ENCODE measurements at regions not wholly inside any gene's neighbourhood (a gene's known extent, or its start where the extent isn't known, plus 50 kb on each side); places are given as distances from the start of the nearest gene placed in this dataset.
"Not testable (repeated sequence)": the region's sequence is repeated elsewhere in the genome, so short reads cannot be mapped to it uniquely, and the experiment has no call there.

- no peak overlapping the region for H3K4me3 ChIP-seq (ENCODE audit: low read depth, low read length)
- TF ChIP-seq, protein P1, sequence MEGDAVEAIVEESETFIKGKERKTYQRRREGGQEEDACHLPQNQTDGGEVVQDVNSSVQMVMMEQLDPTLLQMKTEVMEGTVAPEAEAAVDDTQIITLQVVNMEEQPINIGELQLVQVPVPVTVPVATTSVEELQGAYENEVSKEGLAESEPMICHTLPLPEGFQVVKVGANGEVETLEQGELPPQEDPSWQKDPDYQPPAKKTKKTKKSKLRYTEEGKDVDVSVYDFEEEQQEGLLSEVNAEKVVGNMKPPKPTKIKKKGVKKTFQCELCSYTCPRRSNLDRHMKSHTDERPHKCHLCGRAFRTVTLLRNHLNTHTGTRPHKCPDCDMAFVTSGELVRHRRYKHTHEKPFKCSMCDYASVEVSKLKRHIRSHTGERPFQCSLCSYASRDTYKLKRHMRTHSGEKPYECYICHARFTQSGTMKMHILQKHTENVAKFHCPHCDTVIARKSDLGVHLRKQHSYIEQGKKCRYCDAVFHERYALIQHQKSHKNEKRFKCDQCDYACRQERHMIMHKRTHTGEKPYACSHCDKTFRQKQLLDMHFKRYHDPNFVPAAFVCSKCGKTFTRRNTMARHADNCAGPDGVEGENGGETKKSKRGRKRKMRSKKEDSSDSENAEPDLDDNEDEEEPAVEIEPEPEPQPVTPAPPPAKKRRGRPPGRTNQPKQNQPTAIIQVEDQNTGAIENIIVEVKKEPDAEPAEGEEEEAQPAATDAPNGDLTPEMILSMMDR (IDR thresholded peaks at IDR 0.05; ENCODE audit: borderline replicate concordance, insufficient read depth, low read depth, low read length): no peak
Measured at GRCh38 chr4:14348506-14348905, 653.8 kb upstream of the CPEB2 start.

DNA sequence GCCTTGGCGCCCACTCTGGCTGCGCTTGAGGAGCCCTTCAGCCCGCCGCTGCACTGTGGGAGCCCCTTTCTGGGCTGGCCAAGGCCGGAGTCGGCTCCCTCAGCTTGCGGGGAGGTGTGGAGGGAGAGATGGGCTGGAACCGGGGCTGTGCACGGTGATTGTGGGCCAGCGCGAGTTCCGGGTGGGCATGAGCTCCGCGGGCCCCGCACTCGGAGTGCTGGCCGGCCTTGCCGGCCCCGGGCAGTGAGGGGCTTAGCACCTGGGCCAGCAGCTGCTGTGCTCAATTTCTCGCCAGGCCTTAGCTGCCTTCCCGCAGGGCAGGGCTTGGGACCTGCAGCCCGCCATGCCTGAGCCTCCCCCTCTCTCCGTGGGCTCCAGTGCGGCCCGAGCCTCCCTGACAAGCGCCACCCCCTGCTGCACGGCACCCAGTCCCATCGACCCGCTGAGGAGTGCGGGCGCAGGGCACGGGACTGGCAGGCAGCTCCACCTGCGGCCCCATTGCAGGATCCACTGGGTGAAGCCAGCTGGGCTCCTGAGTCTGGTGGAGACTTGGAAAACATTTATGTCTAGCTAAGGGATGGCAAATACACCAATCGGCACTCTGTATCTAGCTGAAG, 643.6 kb upstream of the CPEB2 start:
- H3K4me3 ChIP-seq (ENCODE audit: low read depth, low read length): not testable (repeated sequence)

DNA sequence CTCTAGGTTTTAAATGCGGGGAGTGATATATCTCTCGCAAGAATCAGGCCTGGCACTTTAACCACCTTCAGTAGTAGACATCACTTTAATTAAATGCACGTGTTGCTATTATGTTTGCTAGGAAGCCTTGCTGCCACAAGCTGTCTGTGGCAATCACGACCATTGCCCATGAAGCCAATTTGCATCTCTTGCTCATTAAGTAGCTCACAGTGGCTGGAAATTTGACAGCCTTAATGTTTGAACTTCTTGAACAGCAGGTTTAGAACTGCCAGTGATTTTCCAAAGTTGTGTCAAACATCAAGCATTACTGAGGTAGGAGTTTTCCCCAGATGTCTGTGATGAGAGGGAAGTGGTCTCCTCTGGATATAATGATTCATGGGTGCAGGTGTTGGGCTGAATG, 642.3 kb upstream of the CPEB2 start:
- no peak overlapping the region for H3K4me3 ChIP-seq (ENCODE audit: low read depth, low read length)
- TF ChIP-seq, protein P1 (IDR thresholded peaks at IDR 0.05; ENCODE audit: borderline replicate concordance, insufficient read depth, low read depth, low read length): no peak

- TF ChIP-seq, protein P1 (IDR thresholded peaks at IDR 0.05; ENCODE audit: borderline replicate concordance, insufficient read depth, low read depth, low read length): no peak
- H3K4me3 ChIP-seq (ENCODE audit: low read depth, low read length): no peak overlapping the region
Measured at GRCh38 chr4:14361084-14361483, 641.2 kb upstream of the CPEB2 start.

- H3K4me3 ChIP-seq (ENCODE audit: low read depth, low read length): no peak overlapping the region
- TF ChIP-seq, protein P1 (IDR thresholded peaks at IDR 0.05; ENCODE audit: borderline replicate concordance, insufficient read depth, low read depth, low read length): no peak
Measured at GRCh38 chr4:14362385-14362784, 639.9 kb upstream of the CPEB2 start.

- TF ChIP-seq, protein P1 (IDR thresholded peaks at IDR 0.05; ENCODE audit: borderline replicate concordance, insufficient read depth, low read depth, low read length): no peak
Measured at GRCh38 chr4:14364953-14365536, 637.2 kb upstream of the CPEB2 start.

DNA sequence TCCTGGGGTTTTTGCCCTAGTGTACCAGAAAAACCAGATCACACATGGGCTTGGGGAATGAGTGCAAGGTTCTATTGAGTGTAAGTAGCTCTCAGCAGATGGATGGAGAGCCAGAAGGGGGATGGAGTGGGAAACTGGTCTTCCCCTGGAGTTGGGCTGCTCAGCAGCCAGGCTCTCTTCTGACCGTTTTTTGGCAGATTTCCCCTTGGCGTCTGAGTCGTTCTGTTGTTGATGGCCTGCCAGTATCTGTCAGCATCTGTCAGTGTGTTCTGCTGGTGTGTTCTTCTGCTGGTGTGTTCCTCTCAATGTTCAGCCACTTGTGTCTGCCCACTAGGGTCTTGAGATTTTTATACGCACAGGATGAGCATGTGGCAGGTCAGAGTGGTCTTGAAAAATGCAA, 633.9 kb upstream of the CPEB2 start:
- H3K4me3 ChIP-seq (ENCODE audit: low read depth, low read length): no peak overlapping the region
- TF ChIP-seq, protein P1 (IDR thresholded peaks at IDR 0.05; ENCODE audit: borderline replicate concordance, insufficient read depth, low read depth, low read length): no peak

More at GRCh38 chr4:14364953-14365536, 637.2 kb upstream of the CPEB2 start:
- no peak overlapping the region for H3K4me3 ChIP-seq (ENCODE audit: low read depth, low read length)

All from GM12875 (cell line).